ENCODE measurements at regions not wholly inside any gene's neighbourhood (a gene's known extent, or its start where the extent isn't known, plus 50 kb on each side); places are given as distances from the start of the nearest gene placed in this dataset.

- no peak overlapping the region for H3K4me3 Mint-ChIP-seq
- no peak overlapping the region for H3K23ac ChIP-seq (ENCODE audit: insufficient read length, low read depth, low read length)
- H3T11ph ChIP-seq (ENCODE audit: low read length) = no peak overlapping the region
- no peaks in the 10 kb centered on the region for H3K79me1 ChIP-seq (ENCODE audit: insufficient read depth, low read depth, low read length, poor library complexity, severe bottlenecking)
- no peaks in the 10 kb centered on the region; the same call in 1 of the 2 replicates for H3K27me3 Mint-ChIP-seq (ENCODE audit: low read depth)
- no CpG with 5 or more reads among the region's 2 CpGs for WGBS (ENCODE audit: extremely low coverage, insufficient read length, low lambda C conversion rate)
- peaks cover 2% of the 10 kb centered on the region; the same call in 1 of the 2 replicates for H3K27me3 ChIP-seq (ENCODE audit: insufficient read depth, low read length)
- H3K36me3 Mint-ChIP-seq (ENCODE audit: insufficient read depth in 1 of 3, low read depth in 3 of 3) = no peaks in the 10 kb centered on the region; a peak in 2 of 7 replicates
- no peaks in the 10 kb centered on the region for H4K20me1 ChIP-seq (ENCODE audit: control insufficient read depth, insufficient read depth, insufficient read length)
- no peak overlapping the region for H3K14ac ChIP-seq (ENCODE audit: insufficient read depth, low read length)
- H2BK12ac ChIP-seq (ENCODE audit: insufficient read length, low read depth, low read length) = no peak overlapping the region
- peaks cover 7 to 9% of the 10 kb centered on the region in 2 experiments; a peak in 3 of 4 replicates for H3K4me1 Mint-ChIP-seq
- H3K9ac ChIP-seq (ENCODE audit: extremely low read depth, insufficient read length, low read length) = no peak overlapping the region
- H3K4me1 ChIP-seq (ENCODE audit: insufficient read depth, low read length) = no peaks in the 10 kb centered on the region; the same call in 1 of the 2 replicates
- H4K91ac ChIP-seq (ENCODE audit: insufficient read length, low read depth, low read length) = no peak overlapping the region
- H3K4me2 ChIP-seq (ENCODE audit: insufficient read depth, insufficient read length, low read length) = no peak overlapping the region
- H3K79me2 ChIP-seq (ENCODE audit: insufficient read depth, low read length) = no peaks in the 10 kb centered on the region
- no peak for TF ChIP-seq CTCF (conservative IDR thresholded peaks at IDR 0.05)
- no peak overlapping the region for H3K18ac ChIP-seq (ENCODE audit: insufficient read length, low read depth, low read length)
- no peak overlapping the region for H2AK5ac ChIP-seq (ENCODE audit: insufficient read length, low read length)
- H3K27ac Mint-ChIP-seq = no peak overlapping the region
- H2BK20ac ChIP-seq (ENCODE audit: low read depth, low read length, poor library complexity, severe bottlenecking) = no peak overlapping the region
- no peak overlapping the region for H4K5ac ChIP-seq (ENCODE audit: insufficient read length, low read depth, low read length)
- DNase-seq = no peak
- no peak overlapping the region for H2BK120ac ChIP-seq (ENCODE audit: low read depth, low read length, poor library complexity, severe bottlenecking)
- peaks cover 4 to 7% of the 10 kb centered on the region in 2 experiments; a peak in 3 of 5 replicates for H3K9me3 Mint-ChIP-seq
- no peak overlapping the region for H2AFZ ChIP-seq (ENCODE audit: low read length)
- H3K4ac ChIP-seq (ENCODE audit: low read depth, low read length) = no peak overlapping the region
- no peak overlapping the region for H2BK5ac ChIP-seq (ENCODE audit: insufficient read length, low read length)
- no peak overlapping the region for H4K8ac ChIP-seq (replicated peaks; ENCODE audit: insufficient read length, low read depth, low read length)
- no peak overlapping the region for H2BK15ac ChIP-seq (ENCODE audit: low read depth, low read length)
- no peak overlapping the region for H3K56ac ChIP-seq (ENCODE audit: insufficient read length, low read depth, low read length)
- H3K27ac ChIP-seq (ENCODE audit: insufficient read length, low read depth, low read length) = no peak overlapping the region
- no peaks in the 10 kb centered on the region for H3K9me3 ChIP-seq (ENCODE audit: control insufficient read depth, low read depth, low read length)
- H3K23me2 ChIP-seq (ENCODE audit: insufficient read length, low read depth, low read length, poor library complexity, severe bottlenecking) = no peaks in the 10 kb centered on the region
Measured at GRCh38 chr20:16653266-16653665, 76.6 kb upstream of the SNRPB2 start.
